Right cardiac atrium (tissue), 5 donors: ENCODE measurements at regions not wholly inside any gene's neighbourhood (a gene's known extent, or its start where the extent isn't known, plus 50 kb on each side); places are given as distances from the start of the nearest gene placed in this dataset.

ENCODE experiments used
- ATAC-seq, 2 donors: fragments of 200-7000 bp; cut with Tn5 transposase; one replicate each; pipeline versions ENCODE4 v1.8.0 to v1.9.1; 2020; ENCODE audit warnings: moderate library complexity in 2 of 2, mild to moderate bottlenecking in 1 of 2
- DNase-seq, 3 donors: peaks; one replicate each; pipeline ENCODE4 v3.0.0-alpha.2; 2020
- H3K27ac ChIP-seq: one replicate; pipeline ENCODE4 v1.5.1; 2013; ENCODE audit warnings: mild to moderate bottlenecking, low read length, control low read depth, moderate library complexity
- H3K27me3 ChIP-seq: one replicate; pipeline ENCODE4 v1.6.1; 2013; ENCODE audit not compliant: control insufficient read depth, insufficient read depth
- H3K4me1 ChIP-seq: one replicate; pipeline ENCODE4 v1.6.1; 2013; ENCODE audit warnings: low read length; ENCODE audit not compliant: control insufficient read depth, insufficient read depth
- H3K4me3 ChIP-seq: one replicate; pipeline ENCODE4 v1.5.1; 2013; ENCODE audit warnings: low read length, control low read depth
- H3K9me3 ChIP-seq: one replicate; pipeline ENCODE4 v1.6.1; 2013; ENCODE audit warnings: low read length; ENCODE audit not compliant: control insufficient read depth
- WGBS: extraction: QIAGEN DNeasy Blood & Tissue Kit; methylation state at CpG from one replicate; pipeline ENCODE4 v1.1.7; 2013; 5-methylcytosine and 5-hydroxymethylcytosine counted together
- intact Hi-C, 4 donors: fragments of 100-400 bp; cut with DNase I; formaldehyde crosslinking; loops; one replicate each; pipeline versions ENCODE4 v1.11.0 to v1.14.0; 2022 to 2023
- donor health status: healthy with polysubstance abuse.
- donor health status: DM: no; HTN: yes; CAD: no.
- donor health status: DM: no; HTN: no; CAD: no.
- donor health status: DM: no; HTN: yes; CAD: no; lungs with severe emphysema.
- donor health status: DM: yes; HTN: yes; CAD: no.

DNA sequence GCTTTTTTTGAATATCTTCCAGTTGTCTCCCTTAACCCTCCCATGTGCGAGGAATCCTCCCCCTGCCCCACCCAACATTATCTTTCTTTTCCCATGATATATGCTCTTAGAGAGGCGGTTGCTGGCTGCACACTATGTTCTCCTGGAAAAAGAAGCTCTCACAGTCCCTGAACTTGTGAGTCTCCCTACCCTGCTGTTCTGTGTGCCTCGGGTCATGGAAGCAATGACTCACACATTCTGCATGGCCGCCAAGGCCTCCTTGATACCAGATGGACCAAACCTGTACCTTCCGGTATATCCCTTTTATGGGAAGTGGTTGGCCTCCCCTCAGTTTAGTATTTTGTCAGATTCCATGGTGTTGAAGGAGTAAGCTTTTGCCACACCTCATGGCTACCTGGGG is 705.4 kb downstream of the SLITRK6 start:
- peak in 2 of 3 donors; percentile 34 to 63 for DNase-seq
- intact Hi-C loops, result no loop called here
- H3K27me3 ChIP-seq, result no peaks in the 10 kb centered on the region
- no peak overlapping the region for H3K4me3 ChIP-seq
- no peak overlapping the region for H3K27ac ChIP-seq
- 58% methylated on average over 5 of the region's 5 CpGs for WGBS
- H3K4me1 ChIP-seq, result no peaks in the 10 kb centered on the region
- peak; percentile 65 to 94 for ATAC-seq
- no peaks in the 10 kb centered on the region for H3K9me3 ChIP-seq

DNA sequence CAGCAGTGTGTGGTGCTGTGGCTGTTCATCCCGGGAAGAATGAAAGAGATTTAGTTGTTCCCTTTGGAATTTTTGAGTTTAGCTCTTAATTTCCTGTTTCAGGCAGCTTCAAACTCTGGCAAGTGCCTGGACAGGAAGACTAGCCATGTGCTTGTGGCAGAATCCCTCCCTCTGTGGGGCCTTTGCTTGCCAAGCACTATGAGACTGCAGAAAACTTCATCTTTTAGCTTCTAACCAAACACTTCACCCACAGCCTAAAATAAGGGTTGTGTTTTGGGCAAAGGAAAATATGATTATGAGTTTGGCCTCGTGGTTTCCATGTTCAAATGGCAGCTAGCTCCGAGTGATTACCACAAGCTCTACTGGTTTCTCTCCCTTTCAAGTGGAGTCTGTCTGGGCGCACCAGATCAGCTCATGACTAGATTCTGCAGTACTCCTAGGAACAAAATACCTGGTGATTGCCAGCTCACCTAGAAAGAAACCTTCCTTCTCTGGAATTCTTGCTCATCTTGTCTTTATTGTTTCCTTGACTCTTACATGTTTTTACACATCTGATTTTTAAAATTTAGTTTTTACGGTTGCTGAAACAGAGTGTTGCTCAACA is 707.5 kb downstream of the SLITRK6 start:
- H3K4me1 ChIP-seq, result no peaks in the 10 kb centered on the region
- intact Hi-C loops, result no loop called here
- no peak for DNase-seq
- whole genome bisulfite sequencing, result 66% methylated on average over 5 of the region's 5 CpGs
- no peaks in the 10 kb centered on the region for H3K9me3 ChIP-seq
- peak in 1 of 2 donors; percentile 21 for ATAC-seq
- no peak overlapping the region for H3K27ac ChIP-seq
- H3K27me3 ChIP-seq, result no peaks in the 10 kb centered on the region
- H3K4me3 ChIP-seq, result no peak overlapping the region

DNA sequence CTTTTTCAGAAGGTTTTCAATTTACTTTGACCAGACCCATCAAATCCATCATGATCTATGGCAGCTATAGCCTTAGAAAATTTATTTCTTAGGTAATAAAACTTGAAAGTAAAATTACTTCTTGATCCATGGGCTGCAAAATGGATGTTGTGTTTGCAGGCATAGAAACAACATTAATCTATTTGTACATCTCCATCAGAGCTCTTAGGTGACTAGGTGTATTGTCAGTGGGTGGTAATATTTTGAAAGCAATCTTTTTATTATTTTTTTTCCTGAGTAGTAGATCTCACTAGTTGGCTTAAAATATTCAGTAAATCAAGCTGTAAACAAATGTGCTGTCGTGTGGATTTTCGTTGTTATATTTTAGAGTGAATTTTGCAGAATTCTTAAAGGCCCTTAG is 710.0 kb downstream of the SLITRK6 start:
- ATAC-seq, result no peak
- intact Hi-C loops, result no loop called here
- Histone ChIP-seq H3K27ac (no peak overlapping the region), H3K4me1 (no peaks in the 10 kb centered on the region), H3K27me3 (no peaks in the 10 kb centered on the region), H3K4me3 (no peak overlapping the region), H3K9me3 (no peaks in the 10 kb centered on the region)
- 88% methylated on average over 2 of the region's 2 CpGs for WGBS
- no peak for DNase-seq

DNA sequence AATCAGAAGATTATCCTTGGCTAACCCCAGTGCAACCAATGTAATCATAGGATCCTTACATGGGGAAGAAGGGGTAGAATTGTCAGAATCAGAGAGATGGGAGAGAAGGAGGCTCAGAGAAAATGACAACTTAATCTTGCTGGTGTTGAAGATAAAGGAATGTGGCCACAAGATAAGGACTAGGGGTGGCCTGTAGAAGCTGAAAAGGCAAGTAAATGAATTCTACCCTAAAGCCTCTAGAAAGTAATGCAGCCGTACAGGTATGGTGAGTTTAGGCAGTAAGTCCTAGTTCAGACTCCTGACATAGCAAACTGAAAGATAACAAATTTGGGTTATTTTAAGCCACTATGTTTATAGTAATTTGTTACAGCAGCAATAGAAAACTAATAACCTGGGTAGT is 718.5 kb downstream of the SLITRK6 start:
- H3K27me3 ChIP-seq, result no peaks in the 10 kb centered on the region
- H3K4me1 ChIP-seq, result no peaks in the 10 kb centered on the region
- H3K9me3 ChIP-seq, result no peaks in the 10 kb centered on the region
- no peak for DNase-seq
- ATAC-seq, result no peak
- H3K4me3 ChIP-seq, result no peak overlapping the region
- intact Hi-C loops, result no loop called here
- WGBS, result 78% methylated on average over 1 of the region's 1 CpG
- no peak overlapping the region for H3K27ac ChIP-seq

DNA sequence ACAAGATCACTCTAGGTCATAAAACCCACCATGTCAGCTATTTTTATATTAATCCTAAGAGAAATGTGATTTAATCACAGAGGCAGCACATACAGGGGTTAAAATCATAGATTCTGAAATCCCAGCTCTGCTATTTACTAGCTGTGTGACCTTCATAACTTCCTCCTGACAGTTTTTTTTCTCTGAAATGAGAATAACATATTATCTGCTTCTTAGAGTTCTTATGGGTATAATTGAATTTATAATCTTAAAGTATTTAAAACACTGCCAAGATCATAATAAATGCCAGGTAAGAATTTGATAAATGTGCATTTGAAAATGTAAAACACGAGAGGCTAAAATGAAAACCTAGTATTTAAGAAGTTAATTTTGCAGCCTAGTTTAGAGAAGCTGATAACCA is 722.9 kb downstream of the SLITRK6 start:
- ATAC-seq, result no peak
- no peak for DNase-seq
- 62% methylated on average over 1 of the region's 1 CpG for WGBS

DNA sequence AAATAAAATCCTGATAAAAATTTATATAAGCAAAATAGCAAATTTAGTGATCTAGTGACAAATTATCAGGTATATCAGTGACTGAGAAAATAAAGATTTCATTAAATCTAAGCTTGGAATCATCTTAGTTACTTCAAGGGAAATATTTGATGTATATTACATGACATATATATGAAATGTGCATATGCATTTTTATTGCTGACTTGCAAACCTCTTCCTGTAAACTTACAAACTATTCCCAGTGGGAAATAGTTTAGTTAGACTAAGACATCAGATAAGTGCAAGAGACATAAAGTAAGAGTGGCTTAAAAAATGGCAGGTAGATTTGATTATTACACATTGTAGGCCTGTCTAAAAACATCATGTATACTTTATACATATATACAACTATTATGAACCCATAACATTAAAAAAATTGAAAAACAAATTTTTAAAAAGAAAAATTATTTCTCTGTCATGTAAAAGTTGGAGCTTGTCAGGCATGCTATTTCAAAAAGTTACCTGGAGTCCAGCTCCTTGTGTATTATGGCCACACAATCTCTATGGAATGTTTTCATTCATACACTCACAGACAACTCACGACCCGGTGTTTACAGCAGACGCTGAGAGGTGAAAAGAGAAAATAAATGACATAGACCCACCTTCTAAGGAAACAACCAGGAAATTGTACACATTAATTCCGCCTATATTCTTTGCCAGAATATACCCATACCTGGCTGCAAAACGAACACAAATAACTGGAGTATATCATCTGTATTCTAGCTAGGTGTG is 724.5 kb downstream of the SLITRK6 start:
- intact Hi-C loops, result no loop called here
- no peaks in the 10 kb centered on the region for H3K9me3 ChIP-seq
- WGBS, result 78% methylated on average over 5 of the region's 5 CpGs
- H3K27me3 ChIP-seq, result no peaks in the 10 kb centered on the region
- no peak for ATAC-seq
- H3K4me1 ChIP-seq, result no peaks in the 10 kb centered on the region
- no peak for DNase-seq
- no peak overlapping the region for H3K4me3 ChIP-seq
- no peak overlapping the region for H3K27ac ChIP-seq

More for the DNA sequence above, 722.9 kb downstream of the SLITRK6 start:
- H3K27me3 ChIP-seq, result no peaks in the 10 kb centered on the region
- intact Hi-C loops, result no loop called here
- H3K9me3 ChIP-seq, result no peaks in the 10 kb centered on the region
- H3K27ac ChIP-seq, result no peak overlapping the region
- no peaks in the 10 kb centered on the region for H3K4me1 ChIP-seq
- no peak overlapping the region for H3K4me3 ChIP-seq

DNA sequence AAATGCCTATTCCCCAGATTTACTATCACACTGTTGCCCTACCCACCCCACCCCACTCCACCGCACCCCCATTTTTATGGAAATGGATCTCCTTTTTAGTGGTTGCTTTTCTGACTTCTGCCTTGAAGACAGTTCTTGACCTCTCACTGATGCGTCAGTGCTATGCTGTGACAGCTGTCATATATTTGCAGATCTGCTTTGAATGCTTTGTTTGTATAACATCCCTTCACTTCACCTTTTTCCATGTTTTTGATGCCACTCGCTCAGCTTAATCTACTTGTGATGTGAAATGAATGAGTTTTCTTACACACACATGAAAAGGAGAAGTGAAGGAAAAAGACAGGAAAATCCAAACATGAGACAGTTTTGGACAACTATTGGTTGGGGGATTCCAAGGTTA is 731.0 kb downstream of the SLITRK6 start:
- DNase-seq (no peak), ATAC-seq (no peak)
- no peak overlapping the region for H3K4me3 ChIP-seq
- H3K27me3 ChIP-seq, result no peaks in the 10 kb centered on the region
- 92% methylated on average over 3 of the region's 3 CpGs for WGBS
- no peak overlapping the region for H3K27ac ChIP-seq
- no peaks in the 10 kb centered on the region for H3K4me1 ChIP-seq
- no peaks in the 10 kb centered on the region for H3K9me3 ChIP-seq
- intact Hi-C loops, result no loop called here

DNA sequence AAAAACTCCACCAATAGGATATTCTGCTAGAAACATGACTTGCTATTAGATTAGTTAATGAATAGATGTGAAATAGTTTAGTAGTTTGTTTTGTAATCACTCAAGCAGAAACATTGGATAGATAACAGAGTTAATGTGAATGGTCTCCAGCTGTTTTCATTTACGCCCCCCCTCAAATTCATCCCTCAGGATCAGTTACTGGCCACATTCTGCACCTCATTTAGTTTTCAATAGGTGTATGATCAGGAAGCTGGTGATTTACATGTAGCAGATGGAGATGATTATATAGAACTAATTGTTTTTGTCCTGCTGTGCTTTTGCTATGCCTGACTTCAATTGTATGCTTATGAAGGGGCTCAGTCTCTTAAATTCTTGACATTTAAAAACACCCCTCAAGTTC is 759.0 kb downstream of the SLITRK6 start:
- 57% methylated on average over 1 of the region's 1 CpG for WGBS
- no peaks in the 10 kb centered on the region for H3K9me3 ChIP-seq
- intact Hi-C loops, result no loop called here
- no peak overlapping the region for H3K4me3 ChIP-seq
- H3K4me1 ChIP-seq, result no peaks in the 10 kb centered on the region
- no peak for ATAC-seq
- DNase-seq, result no peak
- no peak overlapping the region for H3K27ac ChIP-seq
- no peaks in the 10 kb centered on the region for H3K27me3 ChIP-seq

DNA sequence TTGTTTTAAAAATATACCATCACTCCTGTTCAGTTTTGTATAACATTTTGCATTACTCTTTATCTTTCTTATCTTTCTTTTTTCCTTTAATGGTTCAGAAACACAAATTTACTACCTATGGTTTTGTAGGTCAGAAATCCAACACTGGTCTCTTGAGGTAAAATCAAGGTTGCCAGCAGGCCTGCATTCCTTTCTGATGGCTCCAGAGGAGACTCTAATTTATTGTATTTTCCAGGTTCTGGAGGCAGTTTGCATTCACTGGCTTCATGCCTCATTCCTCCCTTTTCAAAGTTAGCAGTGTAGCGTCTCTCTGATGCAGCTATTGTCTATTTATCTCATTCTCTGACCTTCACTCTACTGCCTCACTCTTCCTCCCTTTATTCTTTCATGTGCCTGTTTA is 767.4 kb downstream of the SLITRK6 start:
- intact Hi-C loops, result no loop called here
- Histone ChIP-seq H3K4me1 (no peaks in the 10 kb centered on the region), H3K27me3 (no peaks in the 10 kb centered on the region)

DNA sequence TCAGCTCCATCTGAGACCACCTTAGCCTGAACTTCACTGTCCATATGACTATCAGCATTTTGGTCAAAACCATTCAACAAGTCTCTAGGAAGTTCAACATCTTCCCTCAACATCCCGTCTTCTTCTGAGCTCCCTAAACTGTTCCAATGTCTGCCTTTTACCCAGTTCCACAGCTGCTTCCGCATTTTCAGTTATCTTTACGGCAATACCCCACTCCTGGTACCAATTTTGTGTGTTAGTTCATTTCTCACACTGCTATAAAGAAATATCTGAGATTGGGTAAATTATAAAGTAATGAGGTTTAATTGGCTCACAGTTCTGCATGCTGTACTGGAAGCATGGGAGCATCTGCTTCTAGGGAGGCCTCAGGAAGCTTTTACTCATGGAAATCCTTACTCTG is 771.2 kb downstream of the SLITRK6 start:
- intact Hi-C loops, result no loop called here
- ATAC-seq (no peak), DNase-seq (no peak)
- WGBS, result 84% methylated on average over 3 of the region's 3 CpGs
- Histone ChIP-seq H3K9me3 (no peaks in the 10 kb centered on the region), H3K4me1 (no peaks in the 10 kb centered on the region), H3K4me3 (no peak overlapping the region), H3K27me3 (no peaks in the 10 kb centered on the region), H3K27ac (no peak overlapping the region)

More for the DNA sequence above, 767.4 kb downstream of the SLITRK6 start:
- ATAC-seq (no peak), DNase-seq (no peak)
- H3K27ac ChIP-seq, result no peak overlapping the region
- no peak overlapping the region for H3K4me3 ChIP-seq
- no peaks in the 10 kb centered on the region for H3K9me3 ChIP-seq
- 50% methylated on average over 1 of the region's 1 CpG for WGBS

DNA sequence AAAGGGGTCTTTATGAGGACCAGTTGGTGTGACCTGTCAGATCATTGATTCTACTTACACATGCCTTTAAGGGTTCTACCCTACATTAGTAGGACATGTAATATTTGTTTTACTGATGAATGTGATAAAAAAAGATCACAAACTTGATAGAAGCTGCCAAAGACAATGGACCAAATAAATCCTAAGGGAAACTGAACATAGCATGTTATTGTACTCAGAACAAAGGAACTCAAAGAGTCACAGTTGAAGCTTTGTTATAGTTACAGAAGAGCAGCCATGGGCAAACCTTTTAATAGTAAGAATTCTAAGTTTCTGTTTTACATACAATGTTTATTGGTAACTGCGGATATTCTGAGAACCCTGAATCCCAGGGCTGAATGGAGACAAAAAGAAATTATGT is 780.1 kb downstream of the SLITRK6 start:
- Histone ChIP-seq H3K4me3 (no peak overlapping the region), H3K27me3 (no peaks in the 10 kb centered on the region), H3K27ac (no peak overlapping the region), H3K4me1 (no peaks in the 10 kb centered on the region), H3K9me3 (no peaks in the 10 kb centered on the region)
- ATAC-seq (no peak), DNase-seq (no peak)
- intact Hi-C loops, result no loop called here
- whole genome bisulfite sequencing, result 92% methylated on average over 1 of the region's 1 CpG
